Panc1 (cell line): ENCODE measurements at regions not wholly inside any gene's neighbourhood (a gene's known extent, or its start where the extent isn't known, plus 50 kb on each side); places are given as distances from the start of the nearest gene placed in this dataset.

Source experiments
- ATAC-seq: fragments of 200-7000 bp; cut with Tn5 transposase; 2 replicates; pipeline ENCODE4 v1.9.1; 2020; ENCODE audit warnings: mild to moderate bottlenecking, moderate library complexity
- BruUV-seq: library from RNA; stranded (reverse); fragments of 400-500 nt; replicated peaks from 2 replicates; lab custom pipeline; 2021; lab: Mats Ljungman, UMichigan
- CTCF ChIA-PET: fragments of 300-600 bp; sonication (Branson Sonifier 250); formaldehyde crosslinking; loops from one replicate; lab custom pipeline; 2022; ENCODE audit warnings: antibody characterized with exemption; lab: Charles Lee
- POLR2A ChIA-PET: fragments of 300-600 bp; sonication (Branson Sonifier 250); formaldehyde crosslinking; loops from one replicate; lab custom pipeline; 2022; ENCODE audit warnings: antibody characterized with exemption; lab: Charles Lee
- DNase-seq: peaks from one replicate; pipeline ENCODE4 v3.0.0-alpha.2; 2010; ENCODE audit warnings: low read depth, low spot score
- H3K27ac ChIP-seq: 2 replicates; pipeline ENCODE4 v1.5.1; 2011; ENCODE audit warnings: mild to moderate bottlenecking, low read length, inconsistent platforms
- H3K27me3 ChIP-seq: fragments of 200-500 bp; sonication (Bioruptor generic); 2 replicates; pipeline ENCODE4 v1.6.0; 2014; ENCODE audit warnings: low read length, inconsistent platforms; ENCODE audit not compliant: control insufficient read depth, insufficient read depth
- H3K36me3 ChIP-seq: fragments of 200-500 bp; sonication (Bioruptor generic); 2 replicates; pipeline ENCODE4 v1.5.1; 2014; ENCODE audit warnings: inconsistent platforms, mild to moderate bottlenecking, low read length, moderate library complexity; ENCODE audit not compliant: control insufficient read depth, insufficient read depth
- H3K4me1 ChIP-seq: 2 replicates; pipeline ENCODE4 v1.5.1; 2011; ENCODE audit warnings: inconsistent platforms, mild to moderate bottlenecking, low read length, moderate library complexity; ENCODE audit not compliant: control insufficient read depth, insufficient read depth
- H3K4me3 ChIP-seq, 2 experiments: 2 replicates each; pipeline ENCODE4 v1.5.1; 2011 to 2012; ENCODE audit warnings: low read depth in 2 of 2, low read length in 2 of 2, mild to moderate bottlenecking in 2 of 2, inconsistent platforms in 1 of 2, moderate library complexity in 1 of 2
- H3K9me3 ChIP-seq: fragments of 200-500 bp; sonication (Bioruptor generic); 2 replicates; pipeline ENCODE4 v1.5.1; 2014; ENCODE audit warnings: low read depth, mild to moderate bottlenecking, inconsistent platforms, low read length, moderate library complexity; ENCODE audit not compliant: control insufficient read depth, insufficient read depth
- POLR2AphosphoS5 ChIP-seq: IDR thresholded peaks from 2 replicates; pipeline ENCODE4 v1.6.1; 2012; ENCODE audit warnings: mild to moderate bottlenecking, low read depth, low read length, moderate library complexity
- SIN3A ChIP-seq: IDR thresholded peaks from 2 replicates; pipeline ENCODE4 v1.6.1; 2012; ENCODE audit warnings: low read depth, mild to moderate bottlenecking, low read length, moderate library complexity, borderline replicate concordance; ENCODE audit not compliant: insufficient read depth
- TCF7L2 ChIP-seq: IDR thresholded peaks from 2 replicates; pipeline ENCODE4 v1.6.1; 2011; ENCODE audit warnings: mild to moderate bottlenecking, low read depth, low read length, inconsistent platforms
- in situ Hi-C: cut with HindIII; loops from 2 replicates; pipeline ENCODE4 v1.10.0; 2016; ENCODE audit warnings: low sequenced_read_pairs, low pct_unique_long_range_greater_than_20kb
- intact Hi-C: fragments of 100-400 bp; cut with micrococcal nuclease; formaldehyde crosslinking; loops from one replicate; pipeline ENCODE4 v1.10.0; 2022; ENCODE audit not compliant: unreplicated experiment
- TF ChIP-seq, protein P1 (sequence below), 2 experiments: IDR thresholded peaks; 2 replicates each; pipeline ENCODE4 v1.6.1; 2011 to 2012; ENCODE audit warnings: low read depth in 2 of 2, control low read depth in 1 of 2, low read length in 1 of 2, mild to moderate bottlenecking in 1 of 2, moderate library complexity in 1 of 2; ENCODE audit not compliant: insufficient read depth in 1 of 2
- TF ChIP-seq, protein P2 (sequence below): fragments of 450-650 bp; IDR thresholded peaks from 2 replicates; pipeline ENCODE4 v1.5.1; 2017; ENCODE audit warnings: mild to moderate bottlenecking

DNA sequence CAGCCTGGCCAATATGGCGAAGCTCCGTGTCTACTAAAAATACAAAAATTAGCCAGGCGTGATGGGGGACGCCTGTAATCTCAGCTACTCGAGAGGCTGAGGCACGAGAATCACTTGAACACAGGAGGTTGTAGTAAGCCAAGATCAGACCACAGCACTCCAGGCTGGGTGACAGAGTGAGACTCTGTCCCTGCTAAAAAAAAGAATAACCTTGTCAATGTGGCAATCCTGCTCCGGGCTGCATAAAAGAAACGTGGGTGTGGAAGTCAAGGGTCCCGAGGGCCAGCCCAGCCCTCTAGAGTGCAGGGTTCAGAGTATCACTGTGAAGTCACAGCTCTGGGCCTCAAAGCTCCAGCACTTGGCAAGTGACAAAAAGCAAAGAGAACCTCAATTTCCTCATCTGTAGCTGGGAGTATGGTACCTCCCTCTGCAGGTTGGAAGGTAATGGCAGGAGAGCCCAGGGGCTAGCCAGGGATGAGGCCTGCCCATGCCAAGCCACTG, 73.5 kb upstream of the IQSEC1 start:
- no peak overlapping the region for H3K4me3 ChIP-seq
- DNase-seq (no peak), ATAC-seq (no peak)
- intact Hi-C loops (no loop called here), in situ Hi-C loops (no loop called here)
- ChIA-PET CTCF (no interaction called here), POLR2A (no interaction called here)
- no peaks in the 10 kb centered on the region for H3K27me3 ChIP-seq
- H3K9me3 ChIP-seq: no peaks in the 10 kb centered on the region
- no peaks in the 10 kb centered on the region for H3K36me3 ChIP-seq
- TF ChIP-seq SIN3A: no peak
- TF ChIP-seq POLR2AphosphoS5: no peak
- TF ChIP-seq, protein P1, sequence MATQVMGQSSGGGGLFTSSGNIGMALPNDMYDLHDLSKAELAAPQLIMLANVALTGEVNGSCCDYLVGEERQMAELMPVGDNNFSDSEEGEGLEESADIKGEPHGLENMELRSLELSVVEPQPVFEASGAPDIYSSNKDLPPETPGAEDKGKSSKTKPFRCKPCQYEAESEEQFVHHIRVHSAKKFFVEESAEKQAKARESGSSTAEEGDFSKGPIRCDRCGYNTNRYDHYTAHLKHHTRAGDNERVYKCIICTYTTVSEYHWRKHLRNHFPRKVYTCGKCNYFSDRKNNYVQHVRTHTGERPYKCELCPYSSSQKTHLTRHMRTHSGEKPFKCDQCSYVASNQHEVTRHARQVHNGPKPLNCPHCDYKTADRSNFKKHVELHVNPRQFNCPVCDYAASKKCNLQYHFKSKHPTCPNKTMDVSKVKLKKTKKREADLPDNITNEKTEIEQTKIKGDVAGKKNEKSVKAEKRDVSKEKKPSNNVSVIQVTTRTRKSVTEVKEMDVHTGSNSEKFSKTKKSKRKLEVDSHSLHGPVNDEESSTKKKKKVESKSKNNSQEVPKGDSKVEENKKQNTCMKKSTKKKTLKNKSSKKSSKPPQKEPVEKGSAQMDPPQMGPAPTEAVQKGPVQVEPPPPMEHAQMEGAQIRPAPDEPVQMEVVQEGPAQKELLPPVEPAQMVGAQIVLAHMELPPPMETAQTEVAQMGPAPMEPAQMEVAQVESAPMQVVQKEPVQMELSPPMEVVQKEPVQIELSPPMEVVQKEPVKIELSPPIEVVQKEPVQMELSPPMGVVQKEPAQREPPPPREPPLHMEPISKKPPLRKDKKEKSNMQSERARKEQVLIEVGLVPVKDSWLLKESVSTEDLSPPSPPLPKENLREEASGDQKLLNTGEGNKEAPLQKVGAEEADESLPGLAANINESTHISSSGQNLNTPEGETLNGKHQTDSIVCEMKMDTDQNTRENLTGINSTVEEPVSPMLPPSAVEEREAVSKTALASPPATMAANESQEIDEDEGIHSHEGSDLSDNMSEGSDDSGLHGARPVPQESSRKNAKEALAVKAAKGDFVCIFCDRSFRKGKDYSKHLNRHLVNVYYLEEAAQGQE (IDR thresholded peaks at IDR 0.05; ENCODE audit: insufficient read depth in 1 of 2, low read depth in 2 of 2, low read length in 1 of 2): no peak
- no peak for TF ChIP-seq TCF7L2
- TF ChIP-seq, protein P2, sequence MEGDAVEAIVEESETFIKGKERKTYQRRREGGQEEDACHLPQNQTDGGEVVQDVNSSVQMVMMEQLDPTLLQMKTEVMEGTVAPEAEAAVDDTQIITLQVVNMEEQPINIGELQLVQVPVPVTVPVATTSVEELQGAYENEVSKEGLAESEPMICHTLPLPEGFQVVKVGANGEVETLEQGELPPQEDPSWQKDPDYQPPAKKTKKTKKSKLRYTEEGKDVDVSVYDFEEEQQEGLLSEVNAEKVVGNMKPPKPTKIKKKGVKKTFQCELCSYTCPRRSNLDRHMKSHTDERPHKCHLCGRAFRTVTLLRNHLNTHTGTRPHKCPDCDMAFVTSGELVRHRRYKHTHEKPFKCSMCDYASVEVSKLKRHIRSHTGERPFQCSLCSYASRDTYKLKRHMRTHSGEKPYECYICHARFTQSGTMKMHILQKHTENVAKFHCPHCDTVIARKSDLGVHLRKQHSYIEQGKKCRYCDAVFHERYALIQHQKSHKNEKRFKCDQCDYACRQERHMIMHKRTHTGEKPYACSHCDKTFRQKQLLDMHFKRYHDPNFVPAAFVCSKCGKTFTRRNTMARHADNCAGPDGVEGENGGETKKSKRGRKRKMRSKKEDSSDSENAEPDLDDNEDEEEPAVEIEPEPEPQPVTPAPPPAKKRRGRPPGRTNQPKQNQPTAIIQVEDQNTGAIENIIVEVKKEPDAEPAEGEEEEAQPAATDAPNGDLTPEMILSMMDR: no peak
- no peak overlapping the region for H3K27ac ChIP-seq
- no TSS peak for BruUV-seq
- no peaks in the 10 kb centered on the region for H3K4me1 ChIP-seq

GRCh38 chr3:13145826-13146642, 72.8 kb upstream of the IQSEC1 start:
- no peak for ATAC-seq
- no peaks in the 10 kb centered on the region for H3K4me1 ChIP-seq
- in situ Hi-C loops (no loop called here), intact Hi-C loops (no loop called here)
- no peak for DNase-seq
- TF ChIP-seq, protein P1 (IDR thresholded peaks at IDR 0.05; ENCODE audit: insufficient read depth in 1 of 2, low read depth in 2 of 2, low read length in 1 of 2): no peak
- no TSS peak for BruUV-seq
- no peak overlapping the region for H3K4me3 ChIP-seq
- no peaks in the 10 kb centered on the region for H3K27me3 ChIP-seq
- no peak overlapping the region for H3K27ac ChIP-seq
- ChIA-PET POLR2A (no interaction called here), CTCF (interaction anchor here (0.5 to 0.7 kb wide), 3 partner anchors 55 to 233 kb away, joined by 3 to 7 read pairs (median 5); no protein-coding TSS in a partner anchor)
- no peaks in the 10 kb centered on the region for H3K36me3 ChIP-seq
- H3K9me3 ChIP-seq: no peaks in the 10 kb centered on the region
